ENCODE measurements at regions not wholly inside any gene's neighbourhood (a gene's known extent, or its start where the extent isn't known, plus 50 kb on each side); places are given as distances from the start of the nearest gene placed in this dataset.
A peak's percentile ranks its signal among the peaks of the same experiment; 100 is the strongest.

- peak in 2 of 8 experiments; percentile 41 to 86 for ATAC-seq (replicated peaks in 6 of 8)
- H3K4me3 ChIP-seq, result no peak overlapping the region
- in situ Hi-C loops (cut with MboI; ENCODE audit: low pct_unique_long_range_greater_than_20kb in 2 of 9, low sequenced_read_pairs in 9 of 9, unreplicated experiment in 9 of 9), result loop anchor here in 1 of 9 experiments (25.0 kb wide), 1 partner anchor 171 kb away; the partner anchor contains the start of gene CTBP2
- H3K27ac ChIP-seq, result no peak overlapping the region
- WGBS, 10 experiments, result 0 to 75% (median 57%) methylated on average over 1 to 4 of the region's 4 CpGs; no CpG with 5 or more reads in 1 of the 10 experiments
- no peaks in the 10 kb centered on the region for H3K4me1 ChIP-seq (replicated peaks in 1 of 2)
Measured at GRCh38 chr10:125333209-125333591, 172.8 kb upstream of the CTBP2 start.

DNA sequence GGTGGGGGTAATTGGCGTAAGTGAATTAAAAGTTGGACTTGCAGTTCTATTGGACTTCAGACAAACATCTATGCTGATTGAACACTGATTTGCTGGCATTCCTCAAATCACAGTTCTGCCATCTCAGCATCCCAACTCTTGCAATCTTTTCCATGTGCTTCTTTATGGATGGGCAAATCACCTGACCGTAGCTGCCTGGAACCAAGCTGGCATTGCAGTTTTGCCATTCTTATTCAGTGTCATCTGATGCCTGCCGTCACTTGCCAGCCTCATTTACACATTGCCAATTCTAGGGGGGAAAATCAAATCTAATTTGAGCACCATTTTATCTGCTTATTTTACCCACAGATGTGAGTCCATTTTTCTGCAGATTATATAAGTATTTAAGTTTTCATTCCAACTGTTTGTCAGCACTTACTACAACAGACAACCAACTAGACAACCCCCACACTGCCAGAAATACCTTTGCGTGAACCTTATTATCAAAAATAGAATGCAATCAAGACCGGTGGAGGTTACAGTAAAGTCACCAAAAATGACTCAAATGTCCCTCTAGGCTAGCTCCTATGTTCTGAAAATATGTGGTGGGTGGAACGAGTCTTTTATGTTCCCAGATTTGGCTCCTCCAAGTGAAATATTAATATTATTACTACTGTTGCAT, 172.3 kb upstream of the CTBP2 start:
- in situ Hi-C loops (cut with MboI; ENCODE audit: low pct_unique_long_range_greater_than_20kb in 2 of 9, low sequenced_read_pairs in 9 of 9, unreplicated experiment in 9 of 9), result loop anchor here in 1 of 9 experiments (25.0 kb wide), 1 partner anchor 170 kb away; the partner anchor contains the start of gene CTBP2
- ATAC-seq (replicated peaks in 6 of 8), result no peak
- no peak overlapping the region for H3K4me3 ChIP-seq
- 0 to 100% (median 71%) methylated on average over 1 to 6 of the region's 6 CpGs; no CpG with 5 or more reads in 2 of the 10 experiments for WGBS, 10 experiments
- no peak overlapping the region for H3K27ac ChIP-seq
- no peaks in the 10 kb centered on the region for H3K4me1 ChIP-seq (replicated peaks in 1 of 2)

DNA sequence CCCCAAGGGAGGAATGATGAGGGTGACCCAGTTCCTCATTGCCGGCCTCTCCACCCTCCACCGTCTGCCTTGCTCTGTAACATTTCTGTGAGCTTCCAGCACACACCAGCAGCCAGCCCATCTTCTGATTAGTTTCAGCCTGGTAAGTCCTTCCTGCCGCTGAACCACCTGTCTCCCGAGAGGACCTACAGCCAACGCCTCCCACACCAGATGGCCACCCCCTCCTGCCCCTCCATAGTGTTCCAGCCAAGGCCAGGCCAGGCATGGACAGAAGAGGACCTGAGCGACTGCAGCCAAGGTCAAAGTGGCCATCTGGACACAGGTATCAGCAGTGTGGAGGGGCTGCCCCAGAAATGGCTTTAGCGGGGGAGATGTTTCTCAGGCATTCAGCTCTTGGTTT, 170.7 kb upstream of the CTBP2 start:
- 29 to 100% (median 67%) methylated on average over 1 to 2 of the region's 7 CpGs; no CpG with 5 or more reads in 6 of the 10 experiments for WGBS, 10 experiments
- H3K27ac ChIP-seq, result no peak overlapping the region
- in situ Hi-C loops (cut with MboI; ENCODE audit: low pct_unique_long_range_greater_than_20kb in 2 of 9, low sequenced_read_pairs in 9 of 9, unreplicated experiment in 9 of 9), result loop anchor here in 1 of 9 experiments (25.0 kb wide), 1 partner anchor 169 kb away; the partner anchor contains the start of gene CTBP2
- no peak overlapping the region for H3K4me3 ChIP-seq
- ATAC-seq (replicated peaks in 6 of 8), result no peak
- H3K4me1 ChIP-seq (replicated peaks in 1 of 2), result no peaks in the 10 kb centered on the region

GRCh38 chr10:125329056-125329455, 168.7 kb upstream of the CTBP2 start:
- no peak for ATAC-seq (replicated peaks in 6 of 8)
- 0 to 89% (median 49%) methylated on average over 1 to 6 of the region's 6 CpGs; no CpG with 5 or more reads in 1 of the 10 experiments for WGBS, 10 experiments

DNA sequence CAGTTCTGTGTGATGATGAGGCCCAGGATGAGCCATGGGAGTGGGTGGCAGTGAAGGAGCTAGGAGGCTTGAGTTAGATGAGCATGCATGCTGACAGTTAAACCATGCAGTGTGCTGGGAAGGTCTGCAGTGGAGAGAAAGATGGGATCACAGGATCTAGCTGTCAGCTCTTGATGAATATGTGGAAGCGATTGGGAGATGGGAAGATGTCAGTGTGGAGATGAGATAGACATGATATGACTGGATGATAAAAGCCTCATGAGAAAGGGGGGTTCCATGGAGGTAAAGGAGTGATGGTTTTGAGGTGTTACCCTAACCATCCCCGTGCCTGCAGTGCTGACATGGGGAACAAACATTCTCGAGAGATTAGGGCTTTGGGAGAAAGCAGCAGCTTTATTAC, 165.0 kb upstream of the CTBP2 start:
- Histone ChIP-seq H3K4me1 (replicated peaks in 1 of 2) (no peaks in the 10 kb centered on the region), H3K27ac (no peak overlapping the region), H3K4me3 (no peak overlapping the region)
- in situ Hi-C loops (cut with MboI; ENCODE audit: low pct_unique_long_range_greater_than_20kb in 2 of 9, low sequenced_read_pairs in 9 of 9, unreplicated experiment in 9 of 9), result loop anchor here in 1 of 9 experiments (25.0 kb wide), 1 partner anchor 163 kb away; the partner anchor contains the start of gene CTBP2
- ATAC-seq (replicated peaks in 6 of 8), result no peak
- 0 to 71% (median 60%) methylated on average over 1 to 3 of the region's 3 CpGs; no CpG with 5 or more reads in 2 of the 10 experiments for WGBS, 10 experiments

More at GRCh38 chr10:125329056-125329455, 168.7 kb upstream of the CTBP2 start:
- in situ Hi-C loops (cut with MboI; ENCODE audit: low pct_unique_long_range_greater_than_20kb in 2 of 9, low sequenced_read_pairs in 9 of 9, unreplicated experiment in 9 of 9), result loop anchor here in 1 of 9 experiments (25.0 kb wide), 1 partner anchor 167 kb away; the partner anchor contains the start of gene CTBP2
- no peak overlapping the region for H3K4me3 ChIP-seq
- H3K27ac ChIP-seq, result no peak overlapping the region
- H3K4me1 ChIP-seq (replicated peaks in 1 of 2), result no peaks in the 10 kb centered on the region

DNA sequence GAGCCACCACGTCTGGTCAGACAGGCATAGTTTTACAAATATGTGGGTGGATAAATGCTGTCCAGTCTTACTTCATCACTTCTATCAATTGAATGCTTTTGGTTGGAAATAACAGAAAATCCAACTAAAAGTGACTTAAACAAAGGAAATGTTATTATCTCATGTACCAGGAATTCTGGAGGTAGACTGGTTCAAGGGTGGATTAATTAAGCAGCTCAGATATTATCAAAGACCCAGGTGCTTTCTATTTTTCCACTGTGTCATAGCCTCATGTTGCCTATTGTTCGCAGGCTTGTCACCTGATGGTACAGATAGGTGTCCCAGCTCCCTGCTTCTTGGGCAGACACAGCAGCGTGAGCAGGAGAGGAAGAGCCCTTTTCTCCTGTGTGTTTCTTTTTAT, 156.1 kb upstream of the CTBP2 start:
- 0 to 100% (median 90%) methylated on average over 1 to 3 of the region's 3 CpGs; no CpG with 5 or more reads in 3 of the 10 experiments for WGBS, 10 experiments

DNA sequence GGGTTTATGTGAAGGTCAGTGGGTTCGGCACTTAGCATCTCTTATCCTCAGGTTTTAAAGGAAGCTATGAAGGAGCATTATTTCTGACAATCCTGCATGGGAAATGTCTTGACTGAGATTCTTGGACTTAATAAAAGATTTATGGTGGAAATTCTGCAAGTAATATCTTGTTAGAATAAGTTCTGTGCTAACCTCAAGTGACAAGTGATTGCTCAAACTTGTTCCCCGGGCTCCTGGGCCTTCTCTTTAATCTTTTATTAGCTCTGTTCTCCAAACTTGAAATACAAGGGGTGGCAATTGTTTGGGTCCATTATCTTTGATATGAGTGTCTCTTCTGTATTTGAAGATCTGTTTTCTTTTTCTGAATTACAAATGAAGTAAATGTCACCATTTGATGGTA, 140.6 kb upstream of the CTBP2 start:
- Histone ChIP-seq H3K4me1 (replicated peaks in 1 of 2) (peaks cover 14 to 27% of the 10 kb centered on the region in 2 donors), H3K27ac (no peak overlapping the region), H3K4me3 (no peak overlapping the region)
- no peak for ATAC-seq (replicated peaks in 6 of 8)
- 4 to 80% (median 50%) methylated on average over 1 to 2 of the region's 2 CpGs; no CpG with 5 or more reads in 3 of the 10 experiments for WGBS, 10 experiments
- in situ Hi-C loops (cut with MboI; ENCODE audit: low pct_unique_long_range_greater_than_20kb in 2 of 9, low sequenced_read_pairs in 9 of 9, unreplicated experiment in 9 of 9), result no loop called here

More for the DNA sequence above, 156.1 kb upstream of the CTBP2 start:
- H3K4me3 ChIP-seq, result no peak overlapping the region
- in situ Hi-C loops (cut with MboI; ENCODE audit: low pct_unique_long_range_greater_than_20kb in 2 of 9, low sequenced_read_pairs in 9 of 9, unreplicated experiment in 9 of 9), result no loop called here
- no peak overlapping the region for H3K27ac ChIP-seq
- no peak for ATAC-seq (replicated peaks in 6 of 8)
- no peaks in the 10 kb centered on the region for H3K4me1 ChIP-seq (replicated peaks in 1 of 2)

- H3K27ac ChIP-seq, result no peak overlapping the region
- H3K4me1 ChIP-seq (replicated peaks in 1 of 2), result peaks cover 14 to 27% of the 10 kb centered on the region in 2 donors
- in situ Hi-C loops (cut with MboI; ENCODE audit: low pct_unique_long_range_greater_than_20kb in 2 of 9, low sequenced_read_pairs in 9 of 9, unreplicated experiment in 9 of 9), result no loop called here
- no peak overlapping the region for H3K4me3 ChIP-seq
- 0 to 21% (median 0%) methylated on average over 1 to 2 of the region's 2 CpGs; no CpG with 5 or more reads in 2 of the 10 experiments for WGBS, 10 experiments
- peak in 5 of 8 experiments; percentile 79 to 90 (median 85) for ATAC-seq (replicated peaks in 6 of 8)
Measured at GRCh38 chr10:125299461-125299860, 139.1 kb upstream of the CTBP2 start.

- WGBS, 10 experiments, result 12 to 100% (median 88%) methylated on average over 2 to 5 of the region's 9 CpGs; no CpG with 5 or more reads in 3 of the 10 experiments
- in situ Hi-C loops (cut with MboI; ENCODE audit: low pct_unique_long_range_greater_than_20kb in 2 of 9, low sequenced_read_pairs in 9 of 9, unreplicated experiment in 9 of 9), result no loop called here
- ATAC-seq (replicated peaks in 6 of 8), result no peak
- H3K4me1 ChIP-seq (replicated peaks in 1 of 2), result peaks cover 14 to 35% of the 10 kb centered on the region in 2 donors
- no peak overlapping the region for H3K4me3 ChIP-seq
- H3K27ac ChIP-seq, result no peak overlapping the region
Measured at GRCh38 chr10:125296598-125296997, 136.2 kb upstream of the CTBP2 start.

DNA sequence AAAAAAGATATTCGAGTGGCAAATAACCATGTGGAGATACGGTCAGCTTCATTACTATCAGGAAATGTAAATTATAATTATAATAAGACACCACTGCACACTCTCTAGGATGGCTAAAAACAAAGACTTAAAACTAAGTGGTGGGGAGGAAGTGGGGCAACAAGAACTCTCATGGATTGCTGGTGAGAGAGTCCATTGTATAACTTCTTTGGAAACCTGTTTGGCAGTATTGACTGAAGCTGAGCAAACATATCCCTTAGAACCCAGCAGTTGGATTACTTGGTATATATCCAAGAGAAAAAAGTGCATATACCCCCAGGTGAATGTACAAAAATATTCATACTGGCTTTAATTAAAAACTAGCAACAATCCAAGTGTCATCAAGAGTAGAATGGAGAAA, 133.7 kb upstream of the CTBP2 start:
- in situ Hi-C loops (cut with MboI; ENCODE audit: low pct_unique_long_range_greater_than_20kb in 2 of 9, low sequenced_read_pairs in 9 of 9, unreplicated experiment in 9 of 9), result no loop called here
- peak in 1 of 8 experiments; percentile 18 for ATAC-seq (replicated peaks in 6 of 8)
- 0 to 100% (median 80%) methylated on average over 1 to 2 of the region's 2 CpGs for WGBS, 10 experiments
- no peak overlapping the region for H3K4me3 ChIP-seq
- H3K4me1 ChIP-seq (replicated peaks in 1 of 2), result peaks cover 0 to 11% of the 10 kb centered on the region in 2 donors
- no peak overlapping the region for H3K27ac ChIP-seq

- Histone ChIP-seq H3K4me3 (no peak overlapping the region), H3K27ac (no peak overlapping the region), H3K4me1 (replicated peaks in 1 of 2) (peaks cover 0 to 8% of the 10 kb centered on the region in 2 donors)
- no peak for ATAC-seq (replicated peaks in 6 of 8)
- 25 to 95% (median 86%) methylated on average over 2 to 9 of the region's 9 CpGs for WGBS, 10 experiments
- in situ Hi-C loops (cut with MboI; ENCODE audit: low pct_unique_long_range_greater_than_20kb in 2 of 9, low sequenced_read_pairs in 9 of 9, unreplicated experiment in 9 of 9), result no loop called here
Measured at GRCh38 chr10:125291836-125292235, 131.5 kb upstream of the CTBP2 start.

DNA sequence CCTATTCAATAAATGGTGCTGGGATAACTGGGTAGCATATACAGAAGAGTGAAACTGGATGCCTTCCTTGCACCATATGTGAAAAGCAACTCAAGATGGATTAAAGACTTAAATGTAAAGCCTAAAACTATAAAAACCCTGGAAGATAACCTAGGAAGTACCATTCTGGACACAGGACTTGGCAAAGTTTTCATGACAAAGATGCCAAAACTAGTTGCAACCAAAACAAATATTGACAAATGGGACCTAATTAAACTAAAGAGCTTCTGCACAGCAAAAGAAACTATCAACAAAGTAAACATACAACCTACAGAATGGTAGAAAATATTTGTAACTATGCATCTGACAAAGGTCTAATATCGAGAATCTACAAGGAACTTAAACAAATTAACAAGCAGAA, 129.1 kb upstream of the CTBP2 start:
- Histone ChIP-seq H3K27ac (no peak overlapping the region), H3K4me3 (no peak overlapping the region), H3K4me1 (replicated peaks in 1 of 2) (peaks cover 0 to 8% of the 10 kb centered on the region in 2 donors)
- 17 to 100% (median 71%) methylated on average over 1 of the region's 1 CpG; no CpG with 5 or more reads in 2 of the 10 experiments for WGBS, 10 experiments
- ATAC-seq (replicated peaks in 6 of 8), result no peak
- in situ Hi-C loops (cut with MboI; ENCODE audit: low pct_unique_long_range_greater_than_20kb in 2 of 9, low sequenced_read_pairs in 9 of 9, unreplicated experiment in 9 of 9), result no loop called here

GRCh38 chr10:125284875-125285597, 124.7 kb upstream of the CTBP2 start:
- Histone ChIP-seq H3K4me1 (replicated peaks in 1 of 2) (peaks cover 6 to 13% of the 10 kb centered on the region in 2 donors), H3K27ac (no peak overlapping the region), H3K4me3 (no peak overlapping the region)
- peak in 1 of 8 experiments; percentile 55 for ATAC-seq (replicated peaks in 6 of 8)
- in situ Hi-C loops (cut with MboI; ENCODE audit: low pct_unique_long_range_greater_than_20kb in 2 of 9, low sequenced_read_pairs in 9 of 9, unreplicated experiment in 9 of 9), result no loop called here
- 0 to 100% (median 68%) methylated on average over 1 to 3 of the region's 6 CpGs for WGBS, 10 experiments
